ENCODE measurements at regions not wholly inside any gene's neighbourhood (a gene's known extent, or its start where the extent isn't known, plus 50 kb on each side); places are given as distances from the start of the nearest gene placed in this dataset.

DNA sequence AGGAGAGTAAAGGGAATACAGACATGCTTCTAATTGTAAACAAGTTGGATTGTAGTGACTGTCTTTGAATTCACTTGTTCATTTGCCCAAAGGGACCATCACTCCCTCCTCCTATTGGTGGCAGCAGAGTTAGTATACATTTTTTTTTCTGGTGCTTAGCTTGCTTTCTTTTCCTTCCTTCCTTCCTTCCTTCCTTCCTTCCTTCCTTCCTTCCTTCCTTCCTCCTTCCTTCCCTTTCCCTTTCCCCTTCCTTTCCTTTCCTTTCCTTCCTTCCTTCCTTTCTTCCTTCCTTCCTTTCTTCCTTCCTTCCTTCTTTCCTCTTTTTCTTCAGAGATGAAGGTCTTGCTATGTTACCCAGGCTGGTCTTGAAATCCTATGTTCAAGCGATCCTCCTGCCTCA, 94.8 kb upstream of the ATP6AP2 start:
- no peaks in the 10 kb centered on the region for H3K4me1 ChIP-seq
- TF ChIP-seq CTCF (IDR thresholded peaks at IDR 0.05) (no peak), POLR2AphosphoS5 (IDR thresholded peaks at IDR 0.05) (no peak), POLR2A (IDR thresholded peaks at IDR 0.05) (no peak), EP300 (IDR thresholded peaks at IDR 0.05; ENCODE audit: low read depth) (no peak)
- no peak overlapping the region for H3K27ac ChIP-seq
- DNase-seq: no peak
- intact Hi-C loops (cut with DNase I; ENCODE audit: low total_unique reads): no loop called here
- no peak overlapping the region for H3K4me3 ChIP-seq
- no peaks in the 10 kb centered on the region for H3K9me3 ChIP-seq
- 100% methylated on average over 1 of the region's 1 CpG; no CpG with 5 or more reads in 1 of the 2 donors for WGBS, 2 donors (ENCODE audit: low coverage in 1 of 2)
- no peaks in the 10 kb centered on the region for H3K36me3 ChIP-seq
- in situ Hi-C loops (cut with MboI; ENCODE audit: low pct_ligation_motif_present in 1 of 4, low pct_unique_long_range_greater_than_20kb in 1 of 4, low sequenced_read_pairs in 3 of 4): no loop called here
- no peaks in the 10 kb centered on the region for H3K27me3 ChIP-seq

GRCh38 chrX:40485102-40485826, 95.5 kb upstream of the ATP6AP2 start:
- intact Hi-C loops (cut with DNase I; ENCODE audit: low total_unique reads) (no loop called here), in situ Hi-C loops (cut with MboI; ENCODE audit: low pct_ligation_motif_present in 1 of 4, low pct_unique_long_range_greater_than_20kb in 1 of 4, low sequenced_read_pairs in 3 of 4) (no loop called here)
- WGBS, 2 donors (ENCODE audit: low coverage in 1 of 2): 63 to 72% methylated on average over 4 to 6 of the region's 6 CpGs
- Histone ChIP-seq H3K27ac (no peak overlapping the region), H3K4me1 (no peaks in the 10 kb centered on the region), H3K27me3 (no peaks in the 10 kb centered on the region), H3K36me3 (no peaks in the 10 kb centered on the region), H3K4me3 (no peak overlapping the region), H3K9me3 (no peaks in the 10 kb centered on the region)
- no peak for DNase-seq
- no peak for TF ChIP-seq POLR2A (IDR thresholded peaks at IDR 0.05)
- TF ChIP-seq EP300 (IDR thresholded peaks at IDR 0.05; ENCODE audit: low read depth): no peak
- no peak for TF ChIP-seq POLR2AphosphoS5 (IDR thresholded peaks at IDR 0.05)
- no peak for TF ChIP-seq CTCF (IDR thresholded peaks at IDR 0.05)

- H3K9me3 ChIP-seq: no peaks in the 10 kb centered on the region
- DNase-seq: no peak
- 72% methylated on average over 8 of the region's 8 CpGs; no CpG with 5 or more reads in 1 of the 2 donors for WGBS, 2 donors (ENCODE audit: low coverage in 1 of 2)
- in situ Hi-C loops (cut with MboI; ENCODE audit: low pct_ligation_motif_present in 1 of 4, low pct_unique_long_range_greater_than_20kb in 1 of 4, low sequenced_read_pairs in 3 of 4): no loop called here
- no peaks in the 10 kb centered on the region for H3K36me3 ChIP-seq
- H3K27me3 ChIP-seq: no peaks in the 10 kb centered on the region
- H3K4me3 ChIP-seq: no peak overlapping the region
- intact Hi-C loops (cut with DNase I; ENCODE audit: low total_unique reads): no loop called here
- no peak for TF ChIP-seq POLR2AphosphoS5 (IDR thresholded peaks at IDR 0.05)
- TF ChIP-seq POLR2A (IDR thresholded peaks at IDR 0.05): no peak
- no peak for TF ChIP-seq CTCF (IDR thresholded peaks at IDR 0.05)
- TF ChIP-seq EP300 (IDR thresholded peaks at IDR 0.05; ENCODE audit: low read depth): no peak
- no peaks in the 10 kb centered on the region for H3K4me1 ChIP-seq
- no peak overlapping the region for H3K27ac ChIP-seq
These were observed 96.2 kb upstream of the ATP6AP2 start for GRCh38 chrX:40484408-40485091.

DNA sequence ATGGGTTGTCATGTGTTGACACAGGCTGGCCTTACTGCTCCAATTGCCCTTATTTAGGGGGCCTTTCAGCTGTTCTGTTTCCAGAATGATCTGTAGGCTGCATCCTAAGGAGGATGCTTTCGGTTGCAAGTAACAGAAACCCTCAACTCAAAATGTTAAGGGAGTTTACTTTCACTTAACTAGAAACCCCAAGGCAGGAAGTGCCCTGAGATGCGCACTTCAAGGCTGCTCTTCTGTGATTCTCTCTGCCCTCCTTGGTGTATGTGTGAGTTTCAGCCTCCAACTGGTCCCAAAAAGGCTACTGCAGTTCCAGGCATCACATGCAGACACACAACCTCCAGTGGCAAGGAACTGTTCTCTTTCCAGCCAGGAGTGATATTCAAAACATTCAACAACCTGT, 97.3 kb upstream of the ATP6AP2 start:
- WGBS, 2 donors (ENCODE audit: low coverage in 1 of 2): 81% methylated on average over 2 of the region's 2 CpGs; no CpG with 5 or more reads in 1 of the 2 donors
- no peaks in the 10 kb centered on the region for H3K4me1 ChIP-seq
- H3K27ac ChIP-seq: no peak overlapping the region
- no peak for TF ChIP-seq CTCF (IDR thresholded peaks at IDR 0.05)
- TF ChIP-seq POLR2A (IDR thresholded peaks at IDR 0.05): no peak
- no peak for TF ChIP-seq EP300 (IDR thresholded peaks at IDR 0.05; ENCODE audit: low read depth)
- no peak for TF ChIP-seq POLR2AphosphoS5 (IDR thresholded peaks at IDR 0.05)
- no peaks in the 10 kb centered on the region for H3K27me3 ChIP-seq
- in situ Hi-C loops (cut with MboI; ENCODE audit: low pct_ligation_motif_present in 1 of 4, low pct_unique_long_range_greater_than_20kb in 1 of 4, low sequenced_read_pairs in 3 of 4) (no loop called here), intact Hi-C loops (cut with DNase I; ENCODE audit: low total_unique reads) (no loop called here)
- no peak overlapping the region for H3K4me3 ChIP-seq
- no peaks in the 10 kb centered on the region for H3K36me3 ChIP-seq
- no peaks in the 10 kb centered on the region for H3K9me3 ChIP-seq
- DNase-seq: no peak

Data from transverse colon (tissue), 4 donors.